ENCODE measurements at regions not wholly inside any gene's neighbourhood (a gene's known extent, or its start where the extent isn't known, plus 50 kb on each side); places are given as distances from the start of the nearest gene placed in this dataset.

DNA sequence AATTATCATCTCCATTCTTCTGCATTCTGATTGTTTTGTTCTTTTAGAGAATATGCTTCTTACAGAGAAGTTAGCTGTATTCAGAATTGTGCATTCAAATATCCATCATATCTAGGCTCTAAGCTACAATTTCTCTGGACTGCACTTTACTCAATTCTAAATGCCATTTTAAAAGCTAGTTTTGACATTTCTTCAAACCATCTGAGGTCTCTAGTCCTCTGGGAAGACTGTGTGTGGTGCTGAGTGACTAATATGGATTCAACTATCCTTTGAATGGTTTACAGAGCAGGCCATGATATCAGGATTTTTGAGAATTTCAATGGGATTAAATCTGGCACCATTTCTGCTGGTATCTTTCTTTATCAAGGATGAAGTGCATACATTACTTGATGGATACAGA, 285.7 kb downstream of the BTBD3 start:
- no peak overlapping the region for H2AFZ ChIP-seq (ENCODE audit: control insufficient read depth, low read length)
- H3K79me2 ChIP-seq (ENCODE audit: control insufficient read depth, insufficient read depth, low read length) = no peaks in the 10 kb centered on the region
- FAIRE-seq = no peak
- no peaks in the 10 kb centered on the region for H3K27me3 ChIP-seq (ENCODE audit: control insufficient read depth, extremely low read depth, insufficient read depth, low read length)
- no peak overlapping the region for H3K27ac ChIP-seq (ENCODE audit: control insufficient read depth, insufficient read depth, low read length)
- H3K9ac ChIP-seq (ENCODE audit: control insufficient read depth, extremely low read depth, insufficient read depth, low read length) = no peak overlapping the region
- no peak for DNase-seq (ENCODE audit: low read depth, low spot score)
- H4K20me1 ChIP-seq (ENCODE audit: control insufficient read depth, extremely low read depth, insufficient read depth, low read length) = no peaks in the 10 kb centered on the region
- H3K36me3 ChIP-seq (ENCODE audit: control insufficient read depth in 2 of 2, extremely low read depth in 1 of 2, insufficient read depth in 2 of 2, low read length in 2 of 2) = no peaks in the 10 kb centered on the region
- H3K4me2 ChIP-seq (ENCODE audit: control insufficient read depth, extremely low read depth, insufficient read depth, low read depth, low read length) = no peak overlapping the region
- no peaks in the 10 kb centered on the region for H3K4me1 ChIP-seq (ENCODE audit: control insufficient read depth, extremely low read depth, insufficient read depth, low read length)
- TF ChIP-seq EZH2 (IDR thresholded peaks at IDR 0.05; ENCODE audit: low read length) = no peak
- TF ChIP-seq, protein P1, sequence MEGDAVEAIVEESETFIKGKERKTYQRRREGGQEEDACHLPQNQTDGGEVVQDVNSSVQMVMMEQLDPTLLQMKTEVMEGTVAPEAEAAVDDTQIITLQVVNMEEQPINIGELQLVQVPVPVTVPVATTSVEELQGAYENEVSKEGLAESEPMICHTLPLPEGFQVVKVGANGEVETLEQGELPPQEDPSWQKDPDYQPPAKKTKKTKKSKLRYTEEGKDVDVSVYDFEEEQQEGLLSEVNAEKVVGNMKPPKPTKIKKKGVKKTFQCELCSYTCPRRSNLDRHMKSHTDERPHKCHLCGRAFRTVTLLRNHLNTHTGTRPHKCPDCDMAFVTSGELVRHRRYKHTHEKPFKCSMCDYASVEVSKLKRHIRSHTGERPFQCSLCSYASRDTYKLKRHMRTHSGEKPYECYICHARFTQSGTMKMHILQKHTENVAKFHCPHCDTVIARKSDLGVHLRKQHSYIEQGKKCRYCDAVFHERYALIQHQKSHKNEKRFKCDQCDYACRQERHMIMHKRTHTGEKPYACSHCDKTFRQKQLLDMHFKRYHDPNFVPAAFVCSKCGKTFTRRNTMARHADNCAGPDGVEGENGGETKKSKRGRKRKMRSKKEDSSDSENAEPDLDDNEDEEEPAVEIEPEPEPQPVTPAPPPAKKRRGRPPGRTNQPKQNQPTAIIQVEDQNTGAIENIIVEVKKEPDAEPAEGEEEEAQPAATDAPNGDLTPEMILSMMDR (optimal IDR thresholded peaks at IDR 0.05 in 1 of 3, IDR thresholded peaks at IDR 0.05 in 1 of 3, conservative IDR thresholded peaks at IDR 0.05 in 1 of 3; ENCODE audit: extremely low read depth in 1 of 3, insufficient read depth in 2 of 3, low read length in 3 of 3) = no peak
- H3K9me3 ChIP-seq (ENCODE audit: control insufficient read depth, low read depth, low read length) = no peaks in the 10 kb centered on the region
- no peak overlapping the region for H3K4me3 ChIP-seq (ENCODE audit: control insufficient read depth in 2 of 3, extremely low read depth in 1 of 3, insufficient read depth in 2 of 3, low read depth in 1 of 3, low read length in 3 of 3)
- no peaks in the 10 kb centered on the region for H3K9me1 ChIP-seq (ENCODE audit: control insufficient read depth, extremely low read depth, insufficient read depth, low read length)
- dilution Hi-C loops (cut with MboI; ENCODE audit: extremely low pct_ligation_motif_present, low sequenced_read_pairs) = no loop called here

DNA sequence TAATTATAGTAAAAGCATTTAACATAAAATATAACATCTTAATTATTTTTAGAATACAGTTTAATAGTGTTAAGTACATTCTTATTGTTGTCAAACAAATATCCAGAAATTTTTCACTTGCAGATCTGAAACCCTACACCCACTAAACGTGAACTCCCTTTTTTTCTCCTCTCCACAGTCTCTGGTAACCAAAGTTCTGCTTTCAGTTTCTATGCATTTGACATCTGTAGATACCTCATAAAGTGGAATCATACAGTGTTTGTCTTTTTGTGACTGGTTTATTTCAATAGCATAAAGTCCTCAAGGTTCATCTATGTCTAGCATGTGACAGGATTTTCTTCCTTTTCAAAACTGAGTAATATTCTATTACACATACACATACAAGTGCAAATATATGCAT, 286.3 kb downstream of the BTBD3 start:
- FAIRE-seq (no peak), DNase-seq (ENCODE audit: low read depth, low spot score) (no peak)
- Histone ChIP-seq H3K79me2 (ENCODE audit: control insufficient read depth, insufficient read depth, low read length) (no peaks in the 10 kb centered on the region), H3K9ac (ENCODE audit: control insufficient read depth, extremely low read depth, insufficient read depth, low read length) (no peak overlapping the region), H2AFZ (ENCODE audit: control insufficient read depth, low read length) (no peak overlapping the region), H3K27me3 (ENCODE audit: control insufficient read depth, extremely low read depth, insufficient read depth, low read length) (no peaks in the 10 kb centered on the region), H3K4me2 (ENCODE audit: control insufficient read depth, extremely low read depth, insufficient read depth, low read depth, low read length) (no peak overlapping the region), H3K9me3 (ENCODE audit: control insufficient read depth, low read depth, low read length) (no peaks in the 10 kb centered on the region), H3K27ac (ENCODE audit: control insufficient read depth, insufficient read depth, low read length) (no peak overlapping the region), H4K20me1 (ENCODE audit: control insufficient read depth, extremely low read depth, insufficient read depth, low read length) (no peaks in the 10 kb centered on the region), H3K4me3 (ENCODE audit: control insufficient read depth in 2 of 3, extremely low read depth in 1 of 3, insufficient read depth in 2 of 3, low read depth in 1 of 3, low read length in 3 of 3) (no peak overlapping the region), H3K4me1 (ENCODE audit: control insufficient read depth, extremely low read depth, insufficient read depth, low read length) (no peaks in the 10 kb centered on the region), H3K36me3 (ENCODE audit: control insufficient read depth in 2 of 2, extremely low read depth in 1 of 2, insufficient read depth in 2 of 2, low read length in 2 of 2) (no peaks in the 10 kb centered on the region), H3K9me1 (ENCODE audit: control insufficient read depth, extremely low read depth, insufficient read depth, low read length) (no peaks in the 10 kb centered on the region)
- dilution Hi-C loops (cut with MboI; ENCODE audit: extremely low pct_ligation_motif_present, low sequenced_read_pairs) = no loop called here
- TF ChIP-seq, protein P1 (optimal IDR thresholded peaks at IDR 0.05 in 1 of 3, IDR thresholded peaks at IDR 0.05 in 1 of 3, conservative IDR thresholded peaks at IDR 0.05 in 1 of 3; ENCODE audit: extremely low read depth in 1 of 3, insufficient read depth in 2 of 3, low read length in 3 of 3) = no peak
- no peak for TF ChIP-seq EZH2 (IDR thresholded peaks at IDR 0.05; ENCODE audit: low read length)
